ENCODE measurements at regions not wholly inside any gene's neighbourhood (a gene's known extent, or its start where the extent isn't known, plus 50 kb on each side); places are given as distances from the start of the nearest gene placed in this dataset.
A peak's percentile ranks its signal among the peaks of the same experiment; 100 is the strongest.

DNA sequence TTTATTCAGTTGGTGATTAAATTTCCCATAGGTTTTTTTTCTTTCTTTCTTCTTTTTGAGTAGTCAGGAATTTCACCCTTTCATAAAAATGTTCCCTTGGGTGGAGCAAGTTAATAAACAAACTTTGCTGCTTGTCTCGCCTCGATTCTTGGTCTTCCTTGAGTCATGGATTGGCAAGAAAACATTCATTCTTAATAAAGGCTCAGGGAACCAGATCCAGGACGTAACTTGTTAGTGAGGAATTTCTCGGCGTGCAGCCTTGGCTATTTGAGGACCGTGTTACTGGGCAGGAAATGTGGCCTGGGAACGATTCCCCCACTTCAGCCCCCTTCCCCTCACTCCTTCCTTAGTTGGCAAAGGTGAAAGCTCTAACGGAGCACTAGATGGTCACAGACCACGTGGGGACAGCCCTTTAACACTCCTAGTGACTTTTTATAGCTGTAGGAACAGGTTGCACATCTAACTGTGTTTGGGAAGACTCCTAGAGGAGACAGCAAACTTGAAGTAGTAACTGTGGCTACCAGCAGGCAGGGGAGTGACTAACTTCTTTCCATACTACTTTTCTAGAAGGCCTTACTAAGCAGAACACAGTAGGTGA, 106.8 kb downstream of the UCHL1 start:
- H3K27me3 Mint-ChIP-seq (ENCODE audit: insufficient read depth, unreplicated experiment): no peaks in the 10 kb centered on the region
- H3K4me1 Mint-ChIP-seq (ENCODE audit: insufficient read depth, unreplicated experiment): peaks cover 30% of the 10 kb centered on the region
- H3K36me3 Mint-ChIP-seq (ENCODE audit: insufficient read depth, unreplicated experiment): no peaks in the 10 kb centered on the region
- BruUV-seq (replicated peaks): no TSS peak
- peak overlapping the region; percentile 75 for H3K27ac Mint-ChIP-seq (ENCODE audit: low read depth, unreplicated experiment)
- DNase-seq (ENCODE audit: unreplicated experiment): peak; percentile 64
- TF ChIP-seq CTCF (IDR thresholded peaks at IDR 0.05; ENCODE audit: unreplicated experiment): no peak
- CTCF ChIA-PET: interaction anchor here (0.6 kb wide), 2 partner anchors 280 to 330 kb away, joined by 3 to 5 read pairs; no protein-coding TSS in a partner anchor
- no peaks in the 10 kb centered on the region for H3K9me3 Mint-ChIP-seq (ENCODE audit: unreplicated experiment)
- H3K4me3 Mint-ChIP-seq (ENCODE audit: unreplicated experiment): peak overlapping the region; percentile 89
- intact Hi-C loops (cut with micrococcal nuclease): loop anchor here (5.0 kb wide), 2 partner anchors 114 to 299 kb away; no protein-coding TSS in a partner anchor
- POLR2A ChIA-PET: interaction anchor here (0.5 kb wide), 1 partner anchor 1666 kb away, joined by 4 read pairs; the partner anchor contains the start of gene UBE2K

DNA sequence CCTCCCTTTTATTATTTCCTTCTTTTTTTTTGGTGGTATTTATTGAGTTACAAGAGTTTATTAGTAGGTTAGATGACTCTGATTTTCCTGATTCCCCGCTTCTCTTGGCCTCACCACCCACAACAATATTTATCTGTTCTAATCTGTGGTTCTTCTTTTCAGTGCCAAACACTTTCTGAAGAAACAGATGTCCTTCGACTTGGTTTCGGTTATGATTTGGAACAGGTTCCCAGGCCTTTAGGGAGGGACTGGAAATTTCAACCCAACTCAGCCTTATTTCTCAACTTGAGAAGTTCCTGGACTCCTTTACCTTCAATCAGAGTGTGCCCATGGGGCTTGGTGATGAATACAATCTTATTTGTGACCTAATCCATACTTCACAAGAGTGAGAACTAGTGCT, 108.1 kb downstream of the UCHL1 start:
- no peak for TF ChIP-seq CTCF (IDR thresholded peaks at IDR 0.05; ENCODE audit: unreplicated experiment)
- ChIA-PET CTCF (interaction anchor here (0.5 to 0.6 kb wide), 2 partner anchors 149 to 202 kb away, joined by 3 read pairs; no protein-coding TSS in a partner anchor), POLR2A (no interaction called here)
- H3K4me1 Mint-ChIP-seq (ENCODE audit: insufficient read depth, unreplicated experiment): peaks cover 30% of the 10 kb centered on the region
- peak overlapping the region; percentile 42 for H3K4me3 Mint-ChIP-seq (ENCODE audit: unreplicated experiment)
- H3K27me3 Mint-ChIP-seq (ENCODE audit: insufficient read depth, unreplicated experiment): no peaks in the 10 kb centered on the region
- no peak for DNase-seq (ENCODE audit: unreplicated experiment)
- peak overlapping the region; percentile 87 for H3K27ac Mint-ChIP-seq (ENCODE audit: low read depth, unreplicated experiment)
- H3K36me3 Mint-ChIP-seq (ENCODE audit: insufficient read depth, unreplicated experiment): no peaks in the 10 kb centered on the region
- intact Hi-C loops (cut with micrococcal nuclease): loop anchor here (5.0 kb wide), 2 partner anchors 112 to 297 kb away; no protein-coding TSS in a partner anchor
- no peaks in the 10 kb centered on the region for H3K9me3 Mint-ChIP-seq (ENCODE audit: unreplicated experiment)
- no TSS peak for BruUV-seq (replicated peaks)

DNA sequence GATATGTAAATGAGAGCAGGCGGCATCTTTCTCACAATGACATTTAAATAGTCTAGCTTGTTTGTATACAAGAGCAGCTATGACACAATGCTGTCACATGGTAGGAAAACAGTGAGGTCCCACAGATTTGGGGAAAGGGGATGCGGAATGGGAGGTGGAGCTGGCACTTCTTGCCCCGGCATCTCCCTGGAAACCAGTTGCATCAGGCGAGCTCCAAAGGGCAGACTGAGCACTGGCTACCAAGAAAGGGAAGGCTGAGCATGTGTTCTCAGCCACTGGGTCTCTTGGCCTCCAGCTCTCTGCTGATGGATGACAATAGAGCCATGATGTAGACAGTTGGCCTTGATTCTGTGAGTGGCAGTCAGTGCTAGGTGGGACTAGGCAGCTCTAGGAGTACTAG, 109.0 kb downstream of the UCHL1 start:
- POLR2A ChIA-PET: no interaction called here
- DNase-seq (ENCODE audit: unreplicated experiment): no peak
- H3K36me3 Mint-ChIP-seq (ENCODE audit: insufficient read depth, unreplicated experiment): no peaks in the 10 kb centered on the region
- no peaks in the 10 kb centered on the region for H3K9me3 Mint-ChIP-seq (ENCODE audit: unreplicated experiment)
- intact Hi-C loops (cut with micrococcal nuclease): no loop called here
- peaks cover 30% of the 10 kb centered on the region for H3K4me1 Mint-ChIP-seq (ENCODE audit: insufficient read depth, unreplicated experiment)
- no peak overlapping the region for H3K4me3 Mint-ChIP-seq (ENCODE audit: unreplicated experiment)
- TF ChIP-seq CTCF (IDR thresholded peaks at IDR 0.05; ENCODE audit: unreplicated experiment): no peak
- H3K27me3 Mint-ChIP-seq (ENCODE audit: insufficient read depth, unreplicated experiment): no peaks in the 10 kb centered on the region
- H3K27ac Mint-ChIP-seq (ENCODE audit: low read depth, unreplicated experiment): no peak overlapping the region
- CTCF ChIA-PET: interaction anchor here (0.5 to 0.7 kb wide), 3 partner anchors 8 to 201 kb away, joined by 3 read pairs; no protein-coding TSS in a partner anchor
- no TSS peak for BruUV-seq (replicated peaks)

GRCh38 chr4:41366911-41367517, 110.3 kb downstream of the UCHL1 start:
- CTCF ChIA-PET: interaction anchor here (1.2 kb wide), 1 partner anchor 53 kb away, joined by 3 read pairs; no protein-coding TSS in a partner anchor
- no peaks in the 10 kb centered on the region for H3K9me3 Mint-ChIP-seq (ENCODE audit: unreplicated experiment)
- peaks cover 25% of the 10 kb centered on the region for H3K4me1 Mint-ChIP-seq (ENCODE audit: insufficient read depth, unreplicated experiment)
- H3K36me3 Mint-ChIP-seq (ENCODE audit: insufficient read depth, unreplicated experiment): no peaks in the 10 kb centered on the region
- peak; percentile 30 for DNase-seq (ENCODE audit: unreplicated experiment)
- intact Hi-C loops (cut with micrococcal nuclease): no loop called here
- no peak for TF ChIP-seq CTCF (IDR thresholded peaks at IDR 0.05; ENCODE audit: unreplicated experiment)
- no peak overlapping the region for H3K4me3 Mint-ChIP-seq (ENCODE audit: unreplicated experiment)
- H3K27ac Mint-ChIP-seq (ENCODE audit: low read depth, unreplicated experiment): no peak overlapping the region
- BruUV-seq (replicated peaks): no TSS peak
- POLR2A ChIA-PET: interaction anchor here (1.5 kb wide), 1 partner anchor 65 kb away, joined by 3 read pairs; no protein-coding TSS in a partner anchor
- no peaks in the 10 kb centered on the region for H3K27me3 Mint-ChIP-seq (ENCODE audit: insufficient read depth, unreplicated experiment)

Measured in MCF 10A (cell line).